Endothelial cell (in vitro differentiated cells): ENCODE measurements at regions not wholly inside any gene's neighbourhood (a gene's known extent, or its start where the extent isn't known, plus 50 kb on each side); places are given as distances from the start of the nearest gene placed in this dataset.

Experiments used
- DNase-seq: peaks from one replicate; pipeline ENCODE4 v3.0.0; 2021; ENCODE audit warnings: low spot score
- H3K27ac Mint-ChIP-seq: one replicate; pipeline ENCODE4 v1.8.0; 2021; ENCODE audit warnings: mixed read lengths, inconsistent platforms; ENCODE audit not compliant: unreplicated experiment
- H3K27me3 Mint-ChIP-seq: one replicate; pipeline ENCODE4 v1.8.0; 2021; ENCODE audit warnings: mild to moderate bottlenecking, moderate library complexity, mixed read lengths, inconsistent platforms; ENCODE audit not compliant: unreplicated experiment
- H3K36me3 Mint-ChIP-seq: one replicate; pipeline ENCODE4 v1.8.0; 2021; ENCODE audit warnings: mild to moderate bottlenecking, low read depth, mixed read lengths, inconsistent platforms; ENCODE audit not compliant: unreplicated experiment
- H3K4me1 Mint-ChIP-seq: one replicate; pipeline ENCODE4 v1.8.0; 2021; ENCODE audit warnings: mild to moderate bottlenecking, mixed read lengths, inconsistent platforms; ENCODE audit not compliant: unreplicated experiment
- H3K4me3 Mint-ChIP-seq: one replicate; pipeline ENCODE4 v1.8.0; 2021; ENCODE audit warnings: mild to moderate bottlenecking, mixed read lengths, inconsistent platforms; ENCODE audit not compliant: unreplicated experiment
- H3K9me3 Mint-ChIP-seq: one replicate; pipeline ENCODE4 v1.8.0; 2021; ENCODE audit warnings: mixed read lengths, inconsistent platforms; ENCODE audit not compliant: unreplicated experiment
- CTCF ChIP-seq: fragments of 200-600 bp; sonication (generic); IDR thresholded peaks from one replicate; pipeline ENCODE4 v1.5.0; 2021; ENCODE audit warnings: antibody characterized with exemption; ENCODE audit not compliant: unreplicated experiment

- H3K27me3 Mint-ChIP-seq, result no peaks in the 10 kb centered on the region
- no peak for TF ChIP-seq CTCF
- H3K36me3 Mint-ChIP-seq, result no peaks in the 10 kb centered on the region
- DNase-seq, result no peak
- H3K4me3 Mint-ChIP-seq, result no peak overlapping the region
- H3K9me3 Mint-ChIP-seq, result no peaks in the 10 kb centered on the region
- H3K4me1 Mint-ChIP-seq, result no peaks in the 10 kb centered on the region
- H3K27ac Mint-ChIP-seq, result no peak overlapping the region
Observed at GRCh38 chr1:87826681-87827251, 498.1 kb downstream of the LMO4 start.

GRCh38 chr1:87829360-87829759 lies 500.7 kb downstream of the LMO4 start:
- H3K4me1 Mint-ChIP-seq, result no peaks in the 10 kb centered on the region
- no peak overlapping the region for H3K4me3 Mint-ChIP-seq
- TF ChIP-seq CTCF, result no peak
- no peak overlapping the region for H3K27ac Mint-ChIP-seq
- H3K9me3 Mint-ChIP-seq, result no peaks in the 10 kb centered on the region
- DNase-seq, result no peak
- H3K36me3 Mint-ChIP-seq, result no peaks in the 10 kb centered on the region
- no peaks in the 10 kb centered on the region for H3K27me3 Mint-ChIP-seq

- no peak for TF ChIP-seq CTCF
- no peaks in the 10 kb centered on the region for H3K9me3 Mint-ChIP-seq
- H3K4me1 Mint-ChIP-seq, result no peaks in the 10 kb centered on the region
- H3K36me3 Mint-ChIP-seq, result no peaks in the 10 kb centered on the region
- no peak overlapping the region for H3K4me3 Mint-ChIP-seq
- no peak for DNase-seq
- no peaks in the 10 kb centered on the region for H3K27me3 Mint-ChIP-seq
- H3K27ac Mint-ChIP-seq, result no peak overlapping the region
Observed at GRCh38 chr1:87830432-87830978, 501.8 kb downstream of the LMO4 start.

GRCh38 chr1:87833166-87833565 lies 504.5 kb downstream of the LMO4 start:
- H3K27ac Mint-ChIP-seq, result no peak overlapping the region
- H3K27me3 Mint-ChIP-seq, result no peaks in the 10 kb centered on the region

More at GRCh38 chr1:87833166-87833565, 504.5 kb downstream of the LMO4 start:
- Mint-ChIP-seq H3K4me1 (no peaks in the 10 kb centered on the region), H3K4me3 (no peak overlapping the region), H3K36me3 (no peaks in the 10 kb centered on the region), H3K9me3 (no peaks in the 10 kb centered on the region)
- no peak for DNase-seq
- TF ChIP-seq CTCF, result no peak
